DND-41 (cell line): ENCODE measurements at regions not wholly inside any gene's neighbourhood (a gene's known extent, or its start where the extent isn't known, plus 50 kb on each side); places are given as distances from the start of the nearest gene placed in this dataset.

ENCODE experiments used
- ATAC-seq: fragments of 200-7000 bp; cut with Tn5 transposase; 3 replicates; pipeline ENCODE4 v1.9.1; 2021; ENCODE audit warnings: low read depth; ENCODE audit not compliant: insufficient read depth
- DNase-seq: peaks from one replicate; pipeline ENCODE4 v3.0.0-alpha.2; 2020
- H2AFZ ChIP-seq: 2 replicates; pipeline ENCODE4 v1.6.0; 2012; ENCODE audit warnings: low read depth, low read length
- H3K27ac ChIP-seq: 2 replicates; pipeline ENCODE4 v1.5.1; 2012; ENCODE audit warnings: low read length, inconsistent platforms
- H3K27me3 ChIP-seq: fragments of 200-600 bp; sonication (generic); 2 replicates; pipeline ENCODE4 v1.6.0; 2012; ENCODE audit warnings: low read length, mild to moderate bottlenecking, inconsistent platforms; ENCODE audit not compliant: insufficient read depth, poor library complexity
- H3K36me3 ChIP-seq: 2 replicates; pipeline ENCODE4 v1.5.1; 2012; ENCODE audit warnings: low read length, inconsistent platforms; ENCODE audit not compliant: insufficient read depth
- H3K4me1 ChIP-seq: 2 replicates; pipeline ENCODE4 v1.5.1; 2012; ENCODE audit warnings: mild to moderate bottlenecking, low read length; ENCODE audit not compliant: insufficient read depth
- H3K4me2 ChIP-seq: 2 replicates; pipeline ENCODE4 v1.6.0; 2012; ENCODE audit warnings: mild to moderate bottlenecking, moderate library complexity, low read length, inconsistent platforms; ENCODE audit not compliant: insufficient read depth
- H3K4me3 ChIP-seq, 2 experiments: fragments of 200-600 bp in 1 of 2; shearing (Covaris generic) in 1 of 2; 2 replicates each; pipeline ENCODE4 v1.5.1; 2012 to 2016; ENCODE audit warnings: inconsistent platforms in 2 of 2, low read length in 2 of 2, mild to moderate bottlenecking in 2 of 2, low read depth in 1 of 2, moderate library complexity in 1 of 2
- H3K79me2 ChIP-seq: 2 replicates; pipeline ENCODE4 v1.6.0; 2012; ENCODE audit warnings: low read length, inconsistent platforms; ENCODE audit not compliant: insufficient read depth
- H3K9ac ChIP-seq: 2 replicates; pipeline ENCODE4 v1.6.0; 2012; ENCODE audit warnings: low read depth, mild to moderate bottlenecking, inconsistent platforms, low read length, moderate library complexity
- H3K9me3 ChIP-seq: 2 replicates; pipeline ENCODE4 v1.5.1; 2012; ENCODE audit warnings: low read length, moderate library complexity, mild to moderate bottlenecking, inconsistent platforms; ENCODE audit not compliant: insufficient read depth, severe bottlenecking
- H4K20me1 ChIP-seq: 2 replicates; pipeline ENCODE4 v1.6.0; 2012; ENCODE audit warnings: low read length; ENCODE audit not compliant: insufficient read depth
- EZH2 ChIP-seq: IDR thresholded peaks from 3 replicates; pipeline ENCODE4 v1.6.1; 2012; ENCODE audit warnings: borderline replicate concordance, low read depth, mild to moderate bottlenecking, moderate library complexity, low read length, inconsistent platforms; ENCODE audit not compliant: severe bottlenecking
- TF ChIP-seq, protein P1 (sequence below): IDR thresholded peaks from 2 replicates; pipeline ENCODE4 v1.5.1; 2012; ENCODE audit warnings: borderline replicate concordance, low read length, moderate library complexity, mild to moderate bottlenecking; ENCODE audit not compliant: poor library complexity, severe bottlenecking; ENCODE audit errors: extremely low read depth

DNA sequence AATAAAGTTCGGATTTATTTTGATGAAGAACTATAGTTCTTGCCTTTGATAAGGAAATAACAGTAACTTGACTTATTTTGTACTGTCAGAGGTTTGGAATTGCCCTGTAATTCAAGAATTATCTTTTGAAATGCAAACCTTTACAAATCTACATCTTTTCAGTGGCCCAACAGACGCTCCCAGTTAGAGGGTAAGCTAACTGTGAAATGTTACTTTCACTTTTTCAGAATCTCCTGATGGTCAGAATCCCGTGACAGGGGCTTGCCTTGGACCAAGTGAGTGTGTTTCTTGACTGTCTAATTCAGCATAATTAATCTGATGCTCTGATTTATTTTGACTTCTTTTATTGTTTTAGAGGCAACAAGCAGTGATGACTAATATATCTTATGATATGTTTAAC lies 262.5 kb downstream of the PLOD2 start:
- no peaks in the 10 kb centered on the region for H3K9me3 ChIP-seq
- H3K9ac ChIP-seq = no peak overlapping the region
- no peak overlapping the region for H3K4me3 ChIP-seq
- ATAC-seq = no peak
- H3K79me2 ChIP-seq = no peaks in the 10 kb centered on the region
- TF ChIP-seq, protein P1, sequence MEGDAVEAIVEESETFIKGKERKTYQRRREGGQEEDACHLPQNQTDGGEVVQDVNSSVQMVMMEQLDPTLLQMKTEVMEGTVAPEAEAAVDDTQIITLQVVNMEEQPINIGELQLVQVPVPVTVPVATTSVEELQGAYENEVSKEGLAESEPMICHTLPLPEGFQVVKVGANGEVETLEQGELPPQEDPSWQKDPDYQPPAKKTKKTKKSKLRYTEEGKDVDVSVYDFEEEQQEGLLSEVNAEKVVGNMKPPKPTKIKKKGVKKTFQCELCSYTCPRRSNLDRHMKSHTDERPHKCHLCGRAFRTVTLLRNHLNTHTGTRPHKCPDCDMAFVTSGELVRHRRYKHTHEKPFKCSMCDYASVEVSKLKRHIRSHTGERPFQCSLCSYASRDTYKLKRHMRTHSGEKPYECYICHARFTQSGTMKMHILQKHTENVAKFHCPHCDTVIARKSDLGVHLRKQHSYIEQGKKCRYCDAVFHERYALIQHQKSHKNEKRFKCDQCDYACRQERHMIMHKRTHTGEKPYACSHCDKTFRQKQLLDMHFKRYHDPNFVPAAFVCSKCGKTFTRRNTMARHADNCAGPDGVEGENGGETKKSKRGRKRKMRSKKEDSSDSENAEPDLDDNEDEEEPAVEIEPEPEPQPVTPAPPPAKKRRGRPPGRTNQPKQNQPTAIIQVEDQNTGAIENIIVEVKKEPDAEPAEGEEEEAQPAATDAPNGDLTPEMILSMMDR = no peak
- no peak for TF ChIP-seq EZH2
- H3K36me3 ChIP-seq = no peaks in the 10 kb centered on the region
- no peak for DNase-seq
- no peaks in the 10 kb centered on the region for H4K20me1 ChIP-seq
- no peak overlapping the region for H3K27ac ChIP-seq
- no peak overlapping the region for H3K4me2 ChIP-seq
- no peaks in the 10 kb centered on the region for H3K27me3 ChIP-seq
- no peaks in the 10 kb centered on the region for H3K4me1 ChIP-seq
- H2AFZ ChIP-seq = no peak overlapping the region

DNA sequence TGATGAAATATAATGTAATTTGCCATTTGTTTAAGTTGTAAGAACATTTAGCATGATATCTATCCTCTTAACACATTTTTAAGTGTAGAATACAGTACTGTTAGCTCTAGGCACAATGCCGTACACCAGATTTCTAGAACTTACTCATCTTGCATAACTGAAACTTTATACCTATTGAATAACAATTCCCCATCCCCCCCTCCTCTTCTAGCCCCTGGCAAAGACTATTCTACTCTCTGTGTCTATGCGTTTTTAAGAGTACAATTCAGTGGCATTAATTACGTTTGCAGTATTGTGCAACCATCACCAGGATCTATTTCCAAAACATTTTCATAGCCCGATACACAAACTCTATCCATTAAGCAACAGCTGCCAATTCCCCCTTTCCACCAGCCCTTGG lies 261.7 kb downstream of the PLOD2 start:
- Histone ChIP-seq H3K4me3 (no peak overlapping the region), H4K20me1 (no peaks in the 10 kb centered on the region), H3K9ac (no peak overlapping the region), H3K79me2 (no peaks in the 10 kb centered on the region), H3K27me3 (no peaks in the 10 kb centered on the region), H3K36me3 (no peaks in the 10 kb centered on the region), H3K4me2 (no peak overlapping the region), H3K9me3 (no peaks in the 10 kb centered on the region), H2AFZ (no peak overlapping the region), H3K27ac (no peak overlapping the region), H3K4me1 (no peaks in the 10 kb centered on the region)
- TF ChIP-seq EZH2 = no peak
- TF ChIP-seq, protein P1 = no peak
- no peak for DNase-seq
- ATAC-seq = no peak

DNA sequence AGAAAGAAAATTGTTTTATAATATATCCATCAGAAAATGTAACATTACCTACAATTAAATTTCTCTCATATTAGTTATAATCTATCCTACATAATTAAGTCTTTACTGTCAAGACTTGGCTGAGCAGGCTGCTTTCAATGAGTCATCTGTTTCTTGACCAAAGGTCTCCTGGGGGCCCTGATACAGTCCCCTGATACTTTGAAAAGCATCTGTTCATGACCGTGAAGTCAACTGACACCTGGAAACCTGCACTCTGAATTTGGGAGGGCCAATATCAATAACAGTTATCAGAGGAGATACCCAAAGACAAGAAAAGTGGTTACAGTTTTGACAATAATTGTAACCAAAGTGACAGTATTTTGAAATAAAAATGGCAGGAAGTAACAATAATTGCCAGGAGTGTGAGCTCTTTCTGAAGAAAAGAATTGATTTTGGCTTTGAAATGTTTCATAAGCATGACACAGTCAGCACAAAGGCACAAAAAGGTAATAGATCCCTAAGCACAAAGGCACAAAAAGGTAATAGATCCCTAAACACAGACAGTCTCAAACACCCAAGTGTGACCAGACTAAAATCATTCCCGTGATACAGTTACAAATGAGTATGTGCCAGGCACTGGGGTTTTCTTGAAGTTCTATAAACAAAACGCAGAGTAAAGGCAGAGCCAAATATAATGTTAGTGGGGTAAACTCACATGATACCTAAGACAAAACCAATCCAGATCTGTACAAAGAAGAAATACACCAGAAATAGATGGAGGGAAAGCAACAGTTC lies 260.7 kb downstream of the PLOD2 start:
- no peak overlapping the region for H3K4me2 ChIP-seq
- no peaks in the 10 kb centered on the region for H3K9me3 ChIP-seq
- DNase-seq (no peak), ATAC-seq (no peak)
- H3K9ac ChIP-seq = no peak overlapping the region
- no peak overlapping the region for H3K27ac ChIP-seq
- H3K4me3 ChIP-seq = no peak overlapping the region
- no peaks in the 10 kb centered on the region for H4K20me1 ChIP-seq
- H3K36me3 ChIP-seq = no peaks in the 10 kb centered on the region
- no peaks in the 10 kb centered on the region for H3K4me1 ChIP-seq
- no peak for TF ChIP-seq EZH2
- TF ChIP-seq, protein P1 = no peak
- no peaks in the 10 kb centered on the region for H3K27me3 ChIP-seq
- H3K79me2 ChIP-seq = no peaks in the 10 kb centered on the region
- no peak overlapping the region for H2AFZ ChIP-seq
